DND-41 (cell line): ENCODE measurements at regions not wholly inside any gene's neighbourhood (a gene's known extent, or its start where the extent isn't known, plus 50 kb on each side); places are given as distances from the start of the nearest gene placed in this dataset.

Experiments used
- EZH2 ChIP-seq: IDR thresholded peaks from 3 replicates; pipeline ENCODE4 v1.6.1; 2012; ENCODE audit warnings: borderline replicate concordance, low read depth, mild to moderate bottlenecking, moderate library complexity, low read length, inconsistent platforms; ENCODE audit not compliant: severe bottlenecking
- TF ChIP-seq, protein P1 (sequence below): IDR thresholded peaks from 2 replicates; pipeline ENCODE4 v1.5.1; 2012; ENCODE audit warnings: borderline replicate concordance, low read length, moderate library complexity, mild to moderate bottlenecking; ENCODE audit not compliant: poor library complexity, severe bottlenecking; ENCODE audit errors: extremely low read depth

GRCh38 chr10:108049668-108050067 lies 885.2 kb upstream of the SORCS1 start:
- TF ChIP-seq, protein P1, sequence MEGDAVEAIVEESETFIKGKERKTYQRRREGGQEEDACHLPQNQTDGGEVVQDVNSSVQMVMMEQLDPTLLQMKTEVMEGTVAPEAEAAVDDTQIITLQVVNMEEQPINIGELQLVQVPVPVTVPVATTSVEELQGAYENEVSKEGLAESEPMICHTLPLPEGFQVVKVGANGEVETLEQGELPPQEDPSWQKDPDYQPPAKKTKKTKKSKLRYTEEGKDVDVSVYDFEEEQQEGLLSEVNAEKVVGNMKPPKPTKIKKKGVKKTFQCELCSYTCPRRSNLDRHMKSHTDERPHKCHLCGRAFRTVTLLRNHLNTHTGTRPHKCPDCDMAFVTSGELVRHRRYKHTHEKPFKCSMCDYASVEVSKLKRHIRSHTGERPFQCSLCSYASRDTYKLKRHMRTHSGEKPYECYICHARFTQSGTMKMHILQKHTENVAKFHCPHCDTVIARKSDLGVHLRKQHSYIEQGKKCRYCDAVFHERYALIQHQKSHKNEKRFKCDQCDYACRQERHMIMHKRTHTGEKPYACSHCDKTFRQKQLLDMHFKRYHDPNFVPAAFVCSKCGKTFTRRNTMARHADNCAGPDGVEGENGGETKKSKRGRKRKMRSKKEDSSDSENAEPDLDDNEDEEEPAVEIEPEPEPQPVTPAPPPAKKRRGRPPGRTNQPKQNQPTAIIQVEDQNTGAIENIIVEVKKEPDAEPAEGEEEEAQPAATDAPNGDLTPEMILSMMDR: no peak
- TF ChIP-seq EZH2: no peak
